IMR-90 (cell line): ENCODE measurements at regions not wholly inside any gene's neighbourhood (a gene's known extent, or its start where the extent isn't known, plus 50 kb on each side); places are given as distances from the start of the nearest gene placed in this dataset.

Experiments
- ATAC-seq: fragments of 200-7000 bp; cut with Tn5 transposase; 2 replicates; pipeline ENCODE4 v1.9.1; 2020; ENCODE audit warnings: low read depth, mild to moderate bottlenecking, moderate library complexity
- BruUV-seq: library from RNA; stranded (reverse); fragments of 400-500 nt; replicated peaks from 2 replicates; lab custom pipeline; 2021; lab: Mats Ljungman, UMichigan
- CTCF ChIA-PET: fragments of 300-600 bp; formaldehyde crosslinking; extraction: SDS; loops from one replicate; lab custom pipeline; 2021; ENCODE audit warnings: antibody characterized with exemption; lab: Yijun Ruan, JAX
- POLR2A ChIA-PET: fragments of 300-600 bp; sonication (Branson Sonifier 250); formaldehyde crosslinking; loops from one replicate; lab custom pipeline; 2022; ENCODE audit warnings: antibody characterized with exemption; ENCODE audit not compliant: unreplicated experiment; lab: Charles Lee
- DNase-seq: peaks from one replicate; pipeline ENCODE4 v3.0.0; 2013
- H2AFZ ChIP-seq: replicated peaks from 2 replicates; pipeline ENCODE3; 2013; ENCODE audit warnings: low read length, mild to moderate bottlenecking; ENCODE audit not compliant: poor library complexity
- H2AK5ac ChIP-seq: 2 replicates; pipeline ENCODE4 v1.6.1; 2013; ENCODE audit warnings: low read depth, low read length, inconsistent platforms
- H2AK9ac ChIP-seq: replicated peaks from 2 replicates; pipeline ENCODE3; 2013; ENCODE audit warnings: mild to moderate bottlenecking, low read depth, low read length, moderate library complexity; ENCODE audit not compliant: poor library complexity
- H2BK120ac ChIP-seq: 2 replicates; pipeline ENCODE4 v1.6.1; 2013; ENCODE audit warnings: low read depth, low read length, inconsistent platforms
- H2BK15ac ChIP-seq: 3 replicates; pipeline ENCODE4 v1.6.1; 2013; ENCODE audit warnings: low read depth, low read length, inconsistent platforms
- H2BK20ac ChIP-seq: 2 replicates; pipeline ENCODE4 v1.6.1; 2013; ENCODE audit warnings: low read depth, mild to moderate bottlenecking, inconsistent platforms, low read length, moderate library complexity
- H2BK5ac ChIP-seq: 2 replicates; pipeline ENCODE4 v1.6.1; 2013; ENCODE audit warnings: mild to moderate bottlenecking, low read depth, low read length, inconsistent platforms; ENCODE audit not compliant: poor library complexity, severe bottlenecking
- H3K14ac ChIP-seq: replicated peaks from 2 replicates; pipeline ENCODE4 v1.6.1; 2013; ENCODE audit warnings: low read depth, low read length, inconsistent platforms
- H3K18ac ChIP-seq: 2 replicates; pipeline ENCODE4 v1.6.1; 2013; ENCODE audit warnings: low read depth, low read length, control low read depth
- H3K23ac ChIP-seq: 2 replicates; pipeline ENCODE4 v1.6.1; 2013; ENCODE audit warnings: low read depth, low read length, inconsistent platforms
- H3K27ac ChIP-seq: 2 replicates; pipeline ENCODE4 v1.5.1; 2013; ENCODE audit warnings: mild to moderate bottlenecking, control low read depth, low read length; ENCODE audit not compliant: insufficient read depth
- H3K27me3 ChIP-seq: 2 replicates; pipeline ENCODE4 v1.6.1; 2013; ENCODE audit warnings: low read length; ENCODE audit not compliant: control insufficient read depth, insufficient read depth
- H3K36me3 ChIP-seq: 2 replicates; pipeline ENCODE4 v1.6.1; 2013; ENCODE audit warnings: low read length, mixed read lengths; ENCODE audit not compliant: control insufficient read depth, insufficient read depth
- H3K4ac ChIP-seq: 2 replicates; pipeline ENCODE4 v1.6.1; 2013; ENCODE audit warnings: low read depth, low read length, inconsistent platforms
- H3K4me1 ChIP-seq: 2 replicates; pipeline ENCODE4 v1.6.1; 2013; ENCODE audit warnings: low read length, mixed read lengths; ENCODE audit not compliant: control insufficient read depth, insufficient read depth
- H3K4me2 ChIP-seq: 2 replicates; pipeline ENCODE4 v1.6.1; 2013; ENCODE audit warnings: low read depth, mild to moderate bottlenecking, control low read depth, low read length, moderate library complexity
- H3K4me3 ChIP-seq: 2 replicates; pipeline ENCODE4 v1.5.1; 2013; ENCODE audit warnings: low read depth, mild to moderate bottlenecking, control low read depth, low read length, moderate library complexity; ENCODE audit not compliant: insufficient read depth
- H3K56ac ChIP-seq: 2 replicates; pipeline ENCODE4 v1.6.1; 2013; ENCODE audit warnings: low read length, inconsistent platforms; ENCODE audit not compliant: insufficient read depth; ENCODE audit errors: extremely low read depth
- H3K79me1 ChIP-seq, 2 experiments: 2 replicates each; pipeline ENCODE4 v1.6.1; 2013; ENCODE audit warnings: low read length in 2 of 2, inconsistent platforms in 1 of 2, low read depth in 1 of 2
- H3K9ac ChIP-seq: 2 replicates; pipeline ENCODE4 v1.6.1; 2013; ENCODE audit warnings: low read depth, low read length, control low read depth
- H3K9me1 ChIP-seq: 2 replicates; pipeline ENCODE4 v1.6.1; 2013; ENCODE audit warnings: low read length, inconsistent platforms; ENCODE audit not compliant: insufficient read depth
- H3K9me3 ChIP-seq: 2 replicates; pipeline ENCODE4 v1.6.1; 2013; ENCODE audit warnings: low read length; ENCODE audit not compliant: control insufficient read depth, insufficient read depth
- H4K20me1 ChIP-seq: 2 replicates; pipeline ENCODE4 v1.6.1; 2013; ENCODE audit warnings: low read length, inconsistent platforms; ENCODE audit not compliant: insufficient read depth
- H4K5ac ChIP-seq: 2 replicates; pipeline ENCODE4 v1.6.1; 2013; ENCODE audit warnings: mild to moderate bottlenecking, low read depth, low read length, control low read depth
- H4K8ac ChIP-seq, 2 experiments: 2 replicates each; pipeline ENCODE4 v1.6.1; 2013; ENCODE audit warnings: low read depth in 2 of 2, low read length in 2 of 2, control low read depth in 1 of 2, inconsistent platforms in 1 of 2
- H4K91ac ChIP-seq: 2 replicates; pipeline ENCODE4 v1.6.1; 2013; ENCODE audit warnings: low read depth, low read length, inconsistent platforms; ENCODE audit not compliant: insufficient read depth
- BHLHE40 ChIP-seq: fragments of 150-350 bp; IDR thresholded peaks from 2 replicates; pipeline ENCODE4 v1.6.1; 2016; ENCODE audit warnings: mild to moderate bottlenecking, low read depth, low read length
- CEBPB ChIP-seq: IDR thresholded peaks from 2 replicates; pipeline ENCODE4 v1.6.1; 2012; ENCODE audit warnings: low read depth, low read length, improper control_type of control experiment
- FOS ChIP-seq: fragments of 150-350 bp; IDR thresholded peaks from 2 replicates; pipeline ENCODE4 v1.6.1; 2016; ENCODE audit warnings: low read depth, low read length
- MAFK ChIP-seq: IDR thresholded peaks from 2 replicates; pipeline ENCODE4 v1.6.1; 2012; ENCODE audit warnings: low read depth, low read length, improper control_type of control experiment
- MAZ ChIP-seq: IDR thresholded peaks from 2 replicates; pipeline ENCODE4 v1.6.1; 2012; ENCODE audit warnings: low read depth, mild to moderate bottlenecking, low read length, improper control_type of control experiment, moderate library complexity, borderline replicate concordance
- MXI1 ChIP-seq: IDR thresholded peaks from 2 replicates; pipeline ENCODE4 v1.6.1; 2012; ENCODE audit warnings: low read depth, mild to moderate bottlenecking, low read length, moderate library complexity, borderline replicate concordance
- NFE2L2 ChIP-seq: fragments of 150-350 bp; IDR thresholded peaks from 2 replicates; pipeline ENCODE4 v1.6.1; 2016; ENCODE audit warnings: low read depth, mild to moderate bottlenecking, low read length
- POLR2A ChIP-seq: IDR thresholded peaks from 2 replicates; pipeline ENCODE4 v1.6.1; 2012; ENCODE audit warnings: mild to moderate bottlenecking, low read depth, low read length
- RCOR1 ChIP-seq: IDR thresholded peaks from 2 replicates; pipeline ENCODE4 v1.6.1; 2012; ENCODE audit warnings: mild to moderate bottlenecking, low read length, improper control_type of control experiment; ENCODE audit not compliant: insufficient replicate concordance
- RFX5 ChIP-seq: IDR thresholded peaks from 2 replicates; pipeline ENCODE4 v1.8.0; 2012; ENCODE audit warnings: low read depth, mild to moderate bottlenecking, low read length, moderate library complexity
- USF2 ChIP-seq: fragments of 150-350 bp; IDR thresholded peaks from 2 replicates; pipeline ENCODE4 v1.6.1; 2017; ENCODE audit warnings: mild to moderate bottlenecking, antibody characterized with exemption, low read length, low read depth
- WGBS, 2 experiments: methylation state at CpG; one replicate each; pipeline versions ENCODE4 v1.1.5 to v1.1.7; 2013; ENCODE audit warnings: missing lambda C conversion rate in 2 of 2; ENCODE audit not compliant: insufficient read length in 1 of 2; ENCODE audit errors: extremely low coverage in 2 of 2; 5-methylcytosine and 5-hydroxymethylcytosine counted together
- dilution Hi-C: fragments of 300-500 bp; cut with HindIII; formaldehyde crosslinking; loops from one replicate; pipeline ENCODE4 v1.14.3; 2018; ENCODE audit warnings: low sequenced_read_pairs; ENCODE audit not compliant: unreplicated experiment
- in situ Hi-C: fragments of 300-500 bp; cut with MboI; formaldehyde crosslinking; loops from 3 replicates; pipeline ENCODE4 v1.14.3; 2019; ENCODE audit warnings: low sequenced_read_pairs, inconsistent platforms, mixed read lengths
- intact Hi-C: fragments of 100-400 bp; cut with micrococcal nuclease; formaldehyde crosslinking; loops from 2 replicates; pipeline ENCODE4 v1.10.0; 2022
- TF ChIP-seq, protein P1 (sequence below): conservative IDR thresholded peaks from 2 replicates; pipeline ENCODE4 v1.5.1; 2012; ENCODE audit warnings: mild to moderate bottlenecking, low read depth, low read length, improper control_type of control experiment

DNA sequence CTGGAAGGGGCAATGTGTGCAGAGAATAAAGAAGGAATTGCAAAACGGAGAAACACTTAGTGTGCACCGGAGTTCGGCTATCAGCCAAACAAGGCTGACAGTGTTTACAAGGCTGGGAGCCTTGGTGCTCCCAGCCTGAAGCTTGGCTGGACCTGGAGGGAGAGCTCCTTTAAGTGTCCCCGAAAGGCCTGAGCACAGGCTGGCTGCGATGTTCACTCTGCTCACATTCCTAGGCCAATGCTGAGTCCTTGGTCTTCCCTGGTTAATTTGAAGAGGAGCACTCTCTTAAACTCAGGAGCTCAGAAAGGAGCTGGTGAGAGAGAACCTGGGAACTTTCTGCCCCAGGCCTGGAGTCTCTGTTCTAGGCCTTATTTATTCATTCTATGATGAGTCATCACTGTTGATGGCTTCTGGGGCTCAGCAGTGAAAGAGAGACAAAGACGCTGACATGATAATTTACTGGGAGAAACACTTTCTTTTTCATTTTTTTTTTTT, 88.6 kb upstream of the MYO10 start:
- WGBS, 2 experiments = 0% methylated on average over 5 of the region's 6 CpGs; no CpG with 5 or more reads in 1 of the 2 experiments
- TF ChIP-seq MAFK (peak; percentile 72), NFE2L2 (no peak), POLR2A (no peak), RFX5 (no peak), BHLHE40 (peak; percentile 55; the same call in 1 of the 2 replicates), MXI1 (no peak), CEBPB (peak; percentile 73), RCOR1 (no peak), USF2 (no peak), FOS (peak; percentile 96), MAZ (no peak)
- TF ChIP-seq, protein P1, sequence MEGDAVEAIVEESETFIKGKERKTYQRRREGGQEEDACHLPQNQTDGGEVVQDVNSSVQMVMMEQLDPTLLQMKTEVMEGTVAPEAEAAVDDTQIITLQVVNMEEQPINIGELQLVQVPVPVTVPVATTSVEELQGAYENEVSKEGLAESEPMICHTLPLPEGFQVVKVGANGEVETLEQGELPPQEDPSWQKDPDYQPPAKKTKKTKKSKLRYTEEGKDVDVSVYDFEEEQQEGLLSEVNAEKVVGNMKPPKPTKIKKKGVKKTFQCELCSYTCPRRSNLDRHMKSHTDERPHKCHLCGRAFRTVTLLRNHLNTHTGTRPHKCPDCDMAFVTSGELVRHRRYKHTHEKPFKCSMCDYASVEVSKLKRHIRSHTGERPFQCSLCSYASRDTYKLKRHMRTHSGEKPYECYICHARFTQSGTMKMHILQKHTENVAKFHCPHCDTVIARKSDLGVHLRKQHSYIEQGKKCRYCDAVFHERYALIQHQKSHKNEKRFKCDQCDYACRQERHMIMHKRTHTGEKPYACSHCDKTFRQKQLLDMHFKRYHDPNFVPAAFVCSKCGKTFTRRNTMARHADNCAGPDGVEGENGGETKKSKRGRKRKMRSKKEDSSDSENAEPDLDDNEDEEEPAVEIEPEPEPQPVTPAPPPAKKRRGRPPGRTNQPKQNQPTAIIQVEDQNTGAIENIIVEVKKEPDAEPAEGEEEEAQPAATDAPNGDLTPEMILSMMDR = no peak
- H3K36me3 ChIP-seq = no peaks in the 10 kb centered on the region
- CTCF ChIA-PET = interaction anchor here (0.6 to 0.9 kb wide), 2 partner anchors 14 to 39 kb away, joined by 3 to 8 read pairs; no protein-coding TSS in a partner anchor
- peak overlapping the region; percentile 87 for H2BK5ac ChIP-seq
- H3K79me1 ChIP-seq = peaks cover 0 to 22% of the 10 kb centered on the region in 2 experiments; a peak in 2 of 4 replicates
- intact Hi-C loops (loop anchor here (2.0 to 5.0 kb wide), 3 partner anchors 90 to 108 kb away; no protein-coding TSS in a partner anchor), in situ Hi-C loops (no loop called here), dilution Hi-C loops (no loop called here)
- no peak overlapping the region for H2AK9ac ChIP-seq
- H3K9me1 ChIP-seq = 0 out of 2 replicates have a peak, but pooled peaks cover 2% of the 10 kb centered on the region
- H2BK20ac ChIP-seq = peak overlapping the region; percentile 99
- H3K4ac ChIP-seq = peak overlapping the region; percentile 94
- H3K9me3 ChIP-seq = no peaks in the 10 kb centered on the region
- POLR2A ChIA-PET = interaction anchor here (0.6 kb wide), 1 partner anchor 34 kb away, joined by 4 read pairs; no protein-coding TSS in a partner anchor
- H2BK15ac ChIP-seq = peak overlapping the region; percentile 86; the same call in 2 of the 3 replicates
- H3K23ac ChIP-seq = peak overlapping the region; percentile 94; the same call in 1 of the 2 replicates
- H4K5ac ChIP-seq = peak overlapping the region; percentile 81
- no peaks in the 10 kb centered on the region for H4K20me1 ChIP-seq
- H2BK120ac ChIP-seq = peak overlapping the region; percentile 98
- H3K4me1 ChIP-seq = peaks cover 17% of the 10 kb centered on the region
- H2AFZ ChIP-seq = peak overlapping the region; percentile 73
- peak overlapping the region; percentile 71 for H3K9ac ChIP-seq
- no TSS peak for BruUV-seq
- H4K91ac ChIP-seq = peak overlapping the region; percentile 95
- H3K4me3 ChIP-seq = no peak overlapping the region
- H3K27me3 ChIP-seq = no peaks in the 10 kb centered on the region
- H4K8ac ChIP-seq = peak overlapping the region; percentile 69 to 87
- peak overlapping the region; percentile 87 for H3K56ac ChIP-seq
- peak overlapping the region; percentile 83; the same call in 1 of the 2 replicates for H3K14ac ChIP-seq
- ATAC-seq (peak; percentile 76), DNase-seq (peak; percentile 85)
- H3K18ac ChIP-seq = peak overlapping the region; percentile 97
- peak overlapping the region; percentile 84 for H3K4me2 ChIP-seq
- peak overlapping the region; percentile 90 for H3K27ac ChIP-seq
- no peak overlapping the region; the same call in 1 of the 2 replicates for H2AK5ac ChIP-seq
